NCI-H460 (cell line): ENCODE measurements at regions not wholly inside any gene's neighbourhood (a gene's known extent, or its start where the extent isn't known, plus 50 kb on each side); places are given as distances from the start of the nearest gene placed in this dataset.

Experiments used
- DNase-seq: peaks from one replicate; pipeline ENCODE4 v3.0.0-alpha.2; 2016; ENCODE audit warnings: low read depth; ENCODE audit errors: extremely low read depth

GRCh38 chr13:104875038-104875754 lies 1660.3 kb downstream of the EFNB2 start:
- DNase-seq: no peak

- no peak for DNase-seq
Measured at GRCh38 chr13:104872153-104872552, 1663.3 kb downstream of the EFNB2 start.

- DNase-seq: no peak
Measured at GRCh38 chr13:104871456-104871855, 1664.0 kb downstream of the EFNB2 start.

GRCh38 chr13:104869501-104869900 lies 1666.0 kb downstream of the EFNB2 start:
- no peak for DNase-seq

- no peak for DNase-seq
Measured at GRCh38 chr13:104868806-104869205, 1666.7 kb downstream of the EFNB2 start.

GRCh38 chr13:104855581-104855980 lies 1679.9 kb downstream of the EFNB2 start:
- DNase-seq: no peak

- DNase-seq: no peak
Measured at GRCh38 chr13:104854698-104855097, 1680.8 kb downstream of the EFNB2 start.

GRCh38 chr13:104854007-104854406 lies 1681.5 kb downstream of the EFNB2 start:
- no peak for DNase-seq

GRCh38 chr13:104847922-104848321 lies 1687.5 kb downstream of the EFNB2 start:
- DNase-seq: no peak

- no peak for DNase-seq
Measured at GRCh38 chr13:104843401-104843800, 1692.1 kb downstream of the EFNB2 start.

- no peak for DNase-seq
Measured at GRCh38 chr13:104841110-104841509, 1694.4 kb downstream of the EFNB2 start.

- DNase-seq: no peak
Measured at GRCh38 chr13:104837756-104838155, 1697.7 kb downstream of the EFNB2 start.

- DNase-seq: no peak
Measured at GRCh38 chr13:104833221-104833620, 1702.2 kb downstream of the EFNB2 start.

- no peak for DNase-seq
Measured at GRCh38 chr13:104832231-104832630, 1703.2 kb downstream of the EFNB2 start.

GRCh38 chr13:104831831-104832230 lies 1703.6 kb downstream of the EFNB2 start:
- DNase-seq: no peak

GRCh38 chr13:104823709-104824108 lies 1711.8 kb downstream of the EFNB2 start:
- no peak for DNase-seq

- DNase-seq: no peak
Measured at GRCh38 chr13:104823071-104823470, 1712.4 kb downstream of the EFNB2 start.

GRCh38 chr13:104817271-104817670 lies 1718.2 kb downstream of the EFNB2 start:
- DNase-seq: no peak

GRCh38 chr13:104816726-104817125 lies 1718.7 kb downstream of the EFNB2 start:
- no peak for DNase-seq

- DNase-seq: no peak
Measured at GRCh38 chr13:104810242-104810641, 1725.2 kb downstream of the EFNB2 start.

GRCh38 chr13:104809483-104809882 lies 1726.0 kb downstream of the EFNB2 start:
- DNase-seq: no peak

GRCh38 chr13:104805346-104805745 lies 1730.1 kb downstream of the EFNB2 start:
- no peak for DNase-seq

GRCh38 chr13:104799152-104799551 lies 1732.9 kb upstream of the SLC10A2 start:
- DNase-seq: no peak
